ENCODE measurements at regions not wholly inside any gene's neighbourhood (a gene's known extent, or its start where the extent isn't known, plus 50 kb on each side); places are given as distances from the start of the nearest gene placed in this dataset.

DNA sequence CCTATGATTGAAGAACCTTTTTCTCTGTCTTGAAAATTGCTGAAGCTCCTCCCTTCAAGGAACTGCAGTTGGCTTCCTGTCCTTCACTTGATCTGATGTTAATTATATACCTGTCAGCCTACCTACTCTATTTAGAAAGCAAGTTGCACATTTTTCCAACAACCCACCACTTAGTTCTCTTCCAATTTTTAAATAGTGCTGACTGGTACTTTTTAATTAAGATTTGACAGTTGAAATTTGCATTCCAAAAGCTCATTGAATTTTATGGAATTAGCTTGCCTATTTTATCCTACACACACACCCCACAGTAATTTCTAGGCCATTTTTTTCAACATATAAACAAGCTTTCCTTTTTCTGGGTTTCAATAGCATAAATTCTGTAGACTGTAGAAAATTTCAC lies 820.3 kb upstream of the FAT3 start:
- no peak for DNase-seq

DNA sequence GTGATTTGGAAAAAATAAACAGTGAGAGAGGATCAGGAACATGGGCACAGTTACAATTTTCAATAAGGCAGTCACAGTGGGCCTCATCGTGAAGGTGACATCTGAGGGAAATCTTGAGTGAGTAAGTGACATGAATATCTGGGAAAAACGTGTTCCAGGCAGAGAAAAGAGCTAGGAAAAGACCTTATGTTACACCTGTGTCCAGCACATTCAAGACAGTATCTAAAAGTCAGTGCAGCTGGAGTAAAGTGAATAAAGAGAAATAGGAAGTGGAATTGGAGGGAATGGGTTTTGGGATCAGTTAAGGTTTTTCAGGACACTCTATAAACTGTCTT lies 827.5 kb upstream of the FAT3 start:
- DNase-seq: no peak

DNA sequence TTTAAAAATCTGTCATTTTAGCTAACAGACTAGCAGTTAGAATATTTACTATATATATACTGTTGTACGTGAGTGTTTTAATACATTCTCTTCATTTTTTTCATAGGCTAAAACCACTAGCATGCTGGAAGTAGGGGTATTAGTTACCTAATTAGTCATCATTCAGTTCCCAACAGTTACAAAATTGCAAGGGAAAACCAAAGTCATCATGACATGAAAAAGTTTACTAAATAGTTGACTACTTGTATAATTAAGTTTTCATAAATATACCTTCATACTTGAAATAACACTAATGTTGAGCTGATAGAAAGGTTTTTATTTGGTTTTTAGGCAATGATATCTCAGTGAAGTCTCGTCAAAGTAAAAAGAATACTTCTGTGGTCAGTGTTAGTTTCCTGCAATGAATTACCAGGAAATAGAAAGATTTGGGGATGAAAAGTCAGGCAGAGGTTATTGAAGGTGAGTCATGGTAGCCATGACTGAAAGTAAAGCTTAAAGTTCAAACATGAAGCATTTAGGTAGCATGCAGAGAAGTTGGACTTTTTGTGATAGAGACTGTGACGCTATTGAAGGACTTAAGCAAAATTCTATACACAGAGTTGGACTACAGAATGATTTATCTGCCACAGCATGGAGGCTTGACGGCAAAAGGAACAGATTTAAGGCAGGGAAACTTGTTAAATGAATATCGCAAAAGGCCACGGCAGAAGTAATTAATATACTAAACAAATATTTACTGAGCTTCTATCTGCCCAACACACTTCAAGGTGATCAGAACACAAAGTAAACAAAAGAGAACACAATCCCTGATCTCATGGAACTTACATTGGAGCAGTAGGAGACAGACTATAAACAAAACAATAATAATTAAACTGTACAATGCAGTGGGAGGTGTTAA lies 828.1 kb upstream of the FAT3 start:
- peak; percentile 56 for DNase-seq

DNA sequence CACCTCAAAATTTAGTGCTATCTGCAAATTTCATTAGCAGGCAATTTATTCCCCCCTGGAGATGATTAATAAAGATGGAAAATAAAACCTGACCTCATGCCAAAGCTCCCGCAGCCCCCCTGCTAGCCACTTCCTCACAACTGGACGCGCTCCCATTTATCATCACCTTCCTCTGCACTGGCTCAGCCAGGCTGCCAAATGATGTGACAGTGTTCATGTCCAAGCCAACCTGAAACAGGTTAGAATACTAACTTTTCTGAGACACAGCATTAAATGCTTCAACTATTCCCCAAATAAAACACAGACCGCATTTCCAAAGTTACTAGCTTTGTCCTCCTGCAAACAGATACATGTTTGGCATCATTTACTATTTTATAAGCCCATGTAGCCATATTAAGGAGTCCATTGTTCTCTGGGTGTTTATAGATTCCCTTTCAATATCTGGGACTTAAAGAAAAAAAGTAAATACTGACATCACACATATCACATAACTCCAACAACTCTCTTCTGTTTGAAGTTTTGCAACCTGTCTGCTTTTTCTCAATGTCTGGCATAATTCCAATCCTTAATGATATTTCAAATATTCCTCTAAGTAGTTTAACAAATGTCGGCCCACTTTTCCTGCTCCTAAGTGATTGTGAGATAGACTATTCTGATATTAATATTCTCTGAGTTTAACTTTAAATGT lies 829.7 kb upstream of the FAT3 start:
- peak; percentile 79 for DNase-seq

DNA sequence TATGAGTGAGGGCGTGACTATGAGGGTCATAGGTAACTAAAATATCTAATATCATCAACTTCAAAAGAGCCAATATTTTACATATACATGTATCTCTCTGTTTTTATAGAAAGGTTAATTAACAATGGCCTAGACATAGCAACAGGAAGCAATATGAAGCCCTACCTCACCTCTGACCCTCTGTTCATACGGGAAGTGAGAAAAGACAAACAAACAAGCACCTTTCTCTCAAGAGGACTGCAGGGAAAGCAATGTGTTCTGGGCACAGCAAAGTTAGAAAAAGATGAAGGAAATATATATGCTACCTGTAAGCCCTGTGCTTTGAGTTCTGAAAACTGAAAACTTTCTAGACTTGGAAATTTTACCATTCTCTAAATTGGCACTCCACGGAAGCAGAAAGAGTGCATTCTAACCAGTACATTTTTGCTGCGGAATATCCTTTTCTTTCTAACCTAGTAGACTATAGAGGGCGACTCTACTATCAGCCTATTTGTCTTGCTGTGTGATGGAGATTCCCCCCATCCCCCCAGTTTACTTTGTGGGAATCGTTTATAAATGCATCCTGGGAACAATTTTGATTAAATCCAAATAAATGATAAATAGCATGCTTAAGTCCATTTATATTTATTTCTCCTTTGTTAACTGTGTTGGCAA lies 830.4 kb upstream of the FAT3 start:
- no peak for DNase-seq

DNA sequence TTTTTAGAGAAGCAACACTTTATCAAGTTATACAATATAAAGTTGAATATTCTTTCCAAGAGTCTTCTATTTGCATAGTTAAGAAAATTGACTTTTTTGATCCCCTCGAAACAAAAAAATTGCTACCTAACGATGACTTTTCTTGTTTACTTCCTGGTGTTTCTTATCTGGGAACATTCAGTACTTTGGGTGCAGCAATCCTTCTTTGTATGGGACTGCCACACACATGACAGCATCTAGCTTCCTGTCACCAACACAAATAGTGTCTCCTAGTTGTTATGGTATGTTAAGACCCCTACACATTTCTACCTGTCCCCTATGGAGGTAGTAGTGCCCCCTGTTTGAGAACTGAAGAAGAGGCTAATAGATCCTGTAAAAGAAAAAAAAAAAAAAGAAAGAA lies 841.7 kb upstream of the FAT3 start:
- no peak for DNase-seq

DNA sequence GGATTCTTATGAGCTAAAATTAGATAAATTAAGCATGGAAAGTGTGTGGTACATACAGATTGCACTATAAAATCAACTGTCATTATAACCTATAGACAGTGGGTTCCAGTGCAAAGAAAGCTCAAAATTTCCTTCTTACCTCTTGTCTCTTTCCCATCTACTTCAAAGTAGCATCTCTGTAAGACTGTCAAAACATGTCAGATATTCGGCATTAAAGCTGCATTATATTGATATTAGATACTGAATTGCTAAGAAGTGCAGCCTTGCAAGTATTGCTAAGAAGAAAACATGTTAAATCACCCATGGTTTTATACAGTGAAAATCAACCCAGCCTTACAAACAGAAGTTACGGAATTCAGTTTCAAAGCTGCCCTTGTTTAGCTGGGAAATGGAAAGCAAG lies 849.8 kb upstream of the FAT3 start:
- no peak for DNase-seq

GRCh38 chr11:91373497-91373896 lies 851.1 kb upstream of the FAT3 start:
- no peak for DNase-seq

GRCh38 chr11:91366816-91367215 lies 857.8 kb upstream of the FAT3 start:
- DNase-seq: no peak

- no peak for DNase-seq
These were observed 858.5 kb upstream of the FAT3 start for GRCh38 chr11:91365986-91366585.

DNA sequence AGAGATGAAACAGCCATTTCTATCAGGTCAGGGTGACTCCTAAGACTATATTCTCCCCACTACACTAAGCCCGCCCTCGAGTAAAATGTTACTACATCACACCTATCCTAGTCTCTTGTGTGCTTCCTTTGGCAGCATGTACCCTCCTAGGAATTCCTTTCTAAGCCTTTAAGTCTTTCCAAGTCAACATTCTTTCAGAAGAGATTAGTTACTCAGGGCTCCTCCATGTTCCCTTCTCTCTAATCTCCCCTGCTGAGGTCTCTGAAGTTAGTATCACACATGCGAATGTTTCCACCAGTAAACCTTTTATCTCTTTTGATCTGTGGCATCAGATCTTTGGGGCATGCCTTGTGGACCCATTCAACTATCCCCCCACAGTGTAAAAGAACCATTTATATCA lies 873.7 kb upstream of the FAT3 start:
- no peak for DNase-seq

DNA sequence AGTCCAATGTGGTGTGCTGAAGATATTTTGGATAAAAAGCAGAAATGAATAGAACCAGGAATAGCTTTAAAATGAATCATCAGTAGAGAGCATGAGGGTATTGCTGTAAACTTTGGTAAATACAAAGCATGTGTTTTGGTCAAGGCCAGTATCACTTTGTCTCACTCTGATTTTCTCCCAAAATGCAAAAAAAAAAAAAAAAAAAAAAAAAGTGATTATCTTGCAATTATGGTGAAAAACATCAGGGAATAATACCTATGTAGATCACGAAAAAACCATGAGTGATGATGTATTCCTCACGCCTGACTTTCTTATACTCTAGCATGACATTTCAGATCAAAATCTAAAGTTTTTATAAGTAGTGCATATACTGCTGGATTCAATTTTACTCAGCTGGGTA lies 897.9 kb upstream of the FAT3 start:
- DNase-seq: no peak

DNA sequence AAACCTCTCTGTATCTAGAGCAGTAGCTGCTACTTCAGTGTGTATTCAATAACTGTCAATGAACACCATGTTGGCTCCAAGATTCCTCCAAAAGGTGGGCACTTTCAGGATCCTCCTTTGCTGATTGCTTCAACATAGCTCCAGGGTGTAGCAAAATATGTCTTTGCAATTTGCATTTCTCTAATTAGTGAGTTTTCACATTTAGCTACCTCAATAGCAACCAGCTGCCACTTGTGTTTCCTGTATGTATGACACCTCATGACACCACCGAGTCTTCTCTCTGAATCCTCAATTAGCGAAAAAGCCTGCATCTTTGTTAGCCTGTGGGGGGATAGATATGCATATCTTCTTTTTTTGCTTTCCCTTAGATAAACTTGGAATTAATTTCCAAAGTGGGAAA lies 898.3 kb upstream of the FAT3 start:
- no peak for DNase-seq

- DNase-seq: no peak
These were observed 910.1 kb upstream of the FAT3 start for GRCh38 chr11:91314521-91314920.

DNA sequence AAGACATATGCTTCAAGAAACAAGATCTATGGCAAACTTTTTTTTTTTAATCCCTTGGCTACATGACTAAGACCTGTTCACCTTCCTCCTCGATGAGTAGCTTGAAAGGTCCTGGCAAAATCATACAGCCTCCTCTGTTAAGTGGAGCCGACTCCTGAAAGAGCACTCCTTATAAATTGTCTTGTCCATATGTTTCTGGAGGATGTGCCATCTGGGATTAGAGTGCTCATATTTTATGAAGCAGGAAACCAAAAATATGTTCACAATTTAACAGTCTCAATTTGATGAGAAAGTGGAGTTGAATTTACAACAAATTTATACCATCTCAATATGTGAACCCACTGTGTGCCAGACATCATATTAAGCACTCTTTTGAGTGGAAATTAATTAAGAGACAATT lies 912.1 kb upstream of the FAT3 start:
- DNase-seq: no peak

DNA sequence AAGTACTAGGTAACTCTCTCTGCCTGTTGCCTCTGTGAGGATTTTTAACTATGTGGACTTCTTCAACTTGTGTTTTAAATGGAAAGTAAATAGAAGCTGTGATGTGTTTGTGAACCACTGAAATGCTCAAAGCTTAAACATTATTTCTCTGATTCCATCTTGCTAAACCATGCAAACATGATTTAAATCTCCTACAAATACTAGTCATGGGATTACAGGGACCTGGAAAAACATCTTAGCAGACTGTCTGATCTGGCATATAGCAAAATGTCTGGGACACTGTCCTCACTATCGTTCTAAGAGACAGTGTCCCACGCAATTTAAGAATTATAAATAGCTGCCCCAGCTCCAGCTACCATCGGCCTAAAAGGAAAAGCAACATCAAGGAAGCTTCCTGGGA lies 914.5 kb upstream of the FAT3 start:
- DNase-seq: no peak

GRCh38 chr11:91308069-91308468 lies 916.5 kb upstream of the FAT3 start:
- no peak for DNase-seq

DNA sequence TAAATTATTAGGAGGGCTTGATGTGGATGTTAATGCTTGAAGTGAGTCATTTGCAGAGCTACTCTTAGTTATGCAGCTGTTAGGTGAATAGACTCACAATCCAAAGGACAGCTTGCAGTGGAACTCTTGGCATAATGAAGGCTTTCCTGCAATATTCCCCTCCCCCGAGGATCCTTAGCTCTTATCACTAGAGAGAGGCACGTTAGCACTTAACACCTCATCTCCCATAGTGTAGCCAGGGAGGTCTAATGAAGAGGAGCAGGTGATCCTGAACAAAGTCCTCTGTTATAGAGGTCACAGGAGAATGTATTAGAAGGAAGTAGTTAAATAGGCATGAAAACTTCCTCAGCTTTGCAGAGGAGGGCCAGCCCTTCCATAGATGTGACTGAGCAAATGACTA lies 919.2 kb upstream of the FAT3 start:
- DNase-seq: no peak

DNA sequence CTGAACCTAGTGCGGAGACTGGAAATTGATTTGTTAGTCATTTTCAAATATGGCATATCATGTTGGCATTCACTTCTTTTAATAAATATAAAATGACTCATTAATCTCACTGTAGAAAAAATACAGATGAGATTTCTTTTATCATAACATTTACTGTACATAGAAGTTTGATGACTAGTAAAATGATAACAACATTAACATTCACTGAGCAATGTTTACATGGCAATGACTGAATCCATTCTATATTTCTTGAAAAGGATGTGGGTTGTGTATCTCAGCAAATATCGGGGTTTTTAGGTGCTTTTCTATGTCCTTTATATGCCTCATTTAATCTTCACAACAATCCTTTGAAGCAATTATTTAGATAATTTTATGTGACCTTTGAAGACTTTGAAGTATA lies 920.9 kb upstream of the FAT3 start:
- DNase-seq: no peak

DNA sequence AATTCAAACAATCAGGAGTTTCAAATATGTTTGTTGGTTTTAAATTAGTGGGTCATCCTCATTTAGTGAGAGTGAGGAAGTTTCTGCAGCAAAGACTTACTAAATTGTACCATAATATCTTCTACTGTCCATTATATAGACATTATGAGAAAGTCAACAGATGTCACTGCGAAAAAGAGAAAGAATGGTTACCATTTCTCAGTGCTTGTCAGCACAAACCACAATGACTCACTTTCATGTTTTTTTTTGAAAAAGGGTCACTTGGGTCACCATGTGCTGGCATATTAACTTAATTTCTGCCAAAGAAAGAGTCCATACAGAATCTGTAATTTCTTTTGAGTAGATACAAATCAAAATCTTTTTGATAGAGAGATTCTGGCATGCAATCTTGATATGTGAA lies 924.6 kb upstream of the FAT3 start:
- no peak for DNase-seq

DNA sequence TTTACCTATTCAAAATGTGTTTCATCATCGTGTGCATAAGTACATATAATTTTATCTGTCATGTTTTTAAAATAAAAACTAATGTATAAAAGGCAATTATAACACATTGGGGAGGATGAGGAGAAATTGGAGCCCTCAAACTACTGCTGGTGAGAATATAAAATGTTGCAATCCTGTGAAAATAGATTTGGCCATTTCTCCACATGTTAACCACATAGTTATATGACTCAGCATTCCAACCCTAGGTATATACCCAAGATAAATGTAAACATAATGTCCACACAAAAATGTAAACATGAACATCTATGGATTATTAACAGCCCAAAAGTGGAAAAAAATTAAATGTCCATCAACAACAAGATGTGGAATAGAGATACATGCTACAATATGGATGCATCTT lies 928.0 kb upstream of the FAT3 start:
- no peak for DNase-seq

GRCh38 chr11:91295591-91295990 lies 929.0 kb upstream of the FAT3 start:
- DNase-seq: no peak

DNA sequence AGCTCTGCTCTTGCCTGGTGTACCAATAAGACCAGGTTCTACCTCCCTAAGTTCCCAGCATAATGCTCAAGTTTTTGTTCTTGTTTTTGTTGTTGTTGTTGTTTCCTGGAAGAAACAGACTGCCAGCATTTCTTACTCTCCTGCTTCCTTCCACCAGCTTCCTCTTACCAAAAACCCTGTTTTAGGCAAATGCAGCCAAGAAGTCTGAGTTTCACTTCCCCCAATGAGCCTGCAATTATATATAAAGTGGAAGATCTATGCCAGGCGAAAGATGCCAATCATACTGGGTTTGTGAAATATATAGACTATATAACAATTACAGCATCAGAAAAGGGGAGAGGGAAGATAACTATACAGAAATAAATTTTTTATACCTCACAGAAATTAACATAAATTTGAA lies 931.5 kb upstream of the FAT3 start:
- no peak for DNase-seq

DNA sequence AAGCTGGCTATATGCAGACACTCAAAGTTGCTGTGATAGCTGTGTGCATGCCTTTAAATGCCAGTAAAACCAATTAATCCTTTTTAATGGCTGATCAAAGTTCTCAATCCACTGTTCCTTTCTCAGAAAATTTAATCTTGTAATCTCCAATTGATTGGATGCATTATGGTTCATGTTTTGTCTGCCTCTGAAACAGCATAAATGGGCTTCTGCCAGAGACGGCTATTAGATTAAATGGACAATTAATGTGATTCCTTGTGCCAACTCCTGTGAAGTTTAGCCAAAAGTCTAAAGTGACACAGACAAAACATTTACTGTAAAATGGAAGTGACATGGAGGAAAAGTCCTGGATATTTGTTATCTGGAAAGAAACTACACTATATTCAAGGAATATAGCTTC lies 952.5 kb upstream of the FAT3 start:
- DNase-seq: peak; percentile 70

Data from NCI-H1105 treated with DMSO at 0.1 percent for 48 hours (cell line).